Fibroblast of villous mesenchyme (primary cell): ENCODE measurements at regions not wholly inside any gene's neighbourhood (a gene's known extent, or its start where the extent isn't known, plus 50 kb on each side); places are given as distances from the start of the nearest gene placed in this dataset.

ENCODE experiments used
- DNase-seq: peaks from one replicate; pipeline ENCODE4 v3.0.0-alpha.2; 2010; ENCODE audit warnings: low read depth
- H3K4me3 ChIP-seq: 2 replicates; pipeline ENCODE4 v1.5.1; 2011; ENCODE audit warnings: low read depth, mild to moderate bottlenecking, low read length
- TF ChIP-seq, protein P1 (sequence below): IDR thresholded peaks from 2 replicates; pipeline ENCODE4 v1.5.1; 2012; ENCODE audit warnings: low read depth, mild to moderate bottlenecking, low read length; ENCODE audit not compliant: insufficient read depth

- no peak overlapping the region for H3K4me3 ChIP-seq
- DNase-seq, result no peak
- TF ChIP-seq, protein P1, sequence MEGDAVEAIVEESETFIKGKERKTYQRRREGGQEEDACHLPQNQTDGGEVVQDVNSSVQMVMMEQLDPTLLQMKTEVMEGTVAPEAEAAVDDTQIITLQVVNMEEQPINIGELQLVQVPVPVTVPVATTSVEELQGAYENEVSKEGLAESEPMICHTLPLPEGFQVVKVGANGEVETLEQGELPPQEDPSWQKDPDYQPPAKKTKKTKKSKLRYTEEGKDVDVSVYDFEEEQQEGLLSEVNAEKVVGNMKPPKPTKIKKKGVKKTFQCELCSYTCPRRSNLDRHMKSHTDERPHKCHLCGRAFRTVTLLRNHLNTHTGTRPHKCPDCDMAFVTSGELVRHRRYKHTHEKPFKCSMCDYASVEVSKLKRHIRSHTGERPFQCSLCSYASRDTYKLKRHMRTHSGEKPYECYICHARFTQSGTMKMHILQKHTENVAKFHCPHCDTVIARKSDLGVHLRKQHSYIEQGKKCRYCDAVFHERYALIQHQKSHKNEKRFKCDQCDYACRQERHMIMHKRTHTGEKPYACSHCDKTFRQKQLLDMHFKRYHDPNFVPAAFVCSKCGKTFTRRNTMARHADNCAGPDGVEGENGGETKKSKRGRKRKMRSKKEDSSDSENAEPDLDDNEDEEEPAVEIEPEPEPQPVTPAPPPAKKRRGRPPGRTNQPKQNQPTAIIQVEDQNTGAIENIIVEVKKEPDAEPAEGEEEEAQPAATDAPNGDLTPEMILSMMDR, result no peak
Observed at GRCh38 chr12:63078906-63079305, 72.1 kb downstream of the AVPR1A start.

DNA sequence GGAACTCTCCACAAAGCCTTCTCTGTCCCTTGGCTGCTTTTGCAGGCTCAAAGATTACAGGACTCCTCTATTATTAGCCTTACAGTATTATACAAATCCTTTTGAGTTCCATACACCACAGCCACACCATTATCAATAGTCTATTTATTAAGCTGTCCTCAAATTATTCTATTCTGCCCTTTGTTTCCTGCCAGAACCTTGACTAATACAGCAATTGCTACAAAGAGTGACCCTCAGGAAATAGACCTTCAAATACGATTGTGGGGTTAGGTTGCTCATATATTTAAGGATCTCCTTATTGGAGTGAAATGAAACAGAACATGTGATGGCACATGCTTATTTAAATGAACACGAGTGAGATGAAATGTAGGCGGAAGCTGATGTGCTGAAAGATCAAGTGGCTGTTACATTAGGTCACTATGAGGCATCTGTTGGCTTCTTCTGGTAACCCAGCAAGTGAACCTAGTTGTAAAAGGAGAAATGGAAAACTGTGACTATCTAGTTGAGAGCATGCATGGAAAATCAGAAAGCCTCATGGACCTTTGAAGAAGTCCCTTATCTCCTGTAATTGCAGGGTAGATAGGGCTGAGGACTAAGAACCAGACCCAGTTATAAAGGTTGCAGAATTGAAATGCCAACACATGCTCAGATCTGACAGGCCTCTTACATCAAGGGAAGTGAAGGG is 75.5 kb downstream of the AVPR1A start:
- TF ChIP-seq, protein P1, result no peak
- DNase-seq, result no peak
- no peak overlapping the region for H3K4me3 ChIP-seq

- no peak for DNase-seq
- TF ChIP-seq, protein P1, result no peak
- H3K4me3 ChIP-seq, result no peak overlapping the region
Observed at GRCh38 chr12:63070709-63071108, 80.3 kb downstream of the AVPR1A start.

DNA sequence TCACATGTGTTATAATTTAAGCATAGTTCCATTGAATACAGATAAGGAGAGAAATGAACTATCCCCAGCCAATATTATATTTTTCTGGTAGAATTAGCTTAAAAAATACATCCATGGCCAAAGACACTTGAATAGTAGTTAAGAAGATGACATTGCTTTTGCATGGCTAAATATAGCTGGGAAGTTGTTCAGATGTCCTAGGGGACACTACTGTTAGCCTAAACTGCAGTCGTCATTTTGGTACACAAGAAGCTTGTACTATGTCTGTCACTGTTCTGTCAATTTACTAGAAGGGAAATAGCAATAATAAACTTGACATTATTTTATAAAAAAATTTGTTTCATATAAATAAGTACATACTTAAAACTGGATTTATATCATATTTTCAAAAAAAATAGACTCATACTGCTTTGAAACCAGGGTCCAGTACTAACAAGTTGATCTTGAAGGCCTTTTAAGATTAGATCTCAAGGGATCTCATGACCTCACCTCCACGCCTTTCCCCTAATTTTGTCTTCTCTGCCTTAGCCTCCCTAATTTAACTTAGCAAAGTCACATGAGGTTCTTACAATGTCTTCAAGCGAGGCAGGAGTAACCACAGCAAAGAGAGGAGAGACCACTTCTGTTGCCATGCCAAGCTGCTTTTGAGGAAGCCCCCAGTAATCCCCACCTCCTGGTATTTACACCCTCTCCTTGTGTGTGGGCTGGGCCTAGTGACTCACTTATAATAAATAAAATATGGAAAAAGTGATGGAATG is 81.0 kb downstream of the AVPR1A start:
- TF ChIP-seq, protein P1, result no peak
- no peak for DNase-seq
- H3K4me3 ChIP-seq, result no peak overlapping the region

DNA sequence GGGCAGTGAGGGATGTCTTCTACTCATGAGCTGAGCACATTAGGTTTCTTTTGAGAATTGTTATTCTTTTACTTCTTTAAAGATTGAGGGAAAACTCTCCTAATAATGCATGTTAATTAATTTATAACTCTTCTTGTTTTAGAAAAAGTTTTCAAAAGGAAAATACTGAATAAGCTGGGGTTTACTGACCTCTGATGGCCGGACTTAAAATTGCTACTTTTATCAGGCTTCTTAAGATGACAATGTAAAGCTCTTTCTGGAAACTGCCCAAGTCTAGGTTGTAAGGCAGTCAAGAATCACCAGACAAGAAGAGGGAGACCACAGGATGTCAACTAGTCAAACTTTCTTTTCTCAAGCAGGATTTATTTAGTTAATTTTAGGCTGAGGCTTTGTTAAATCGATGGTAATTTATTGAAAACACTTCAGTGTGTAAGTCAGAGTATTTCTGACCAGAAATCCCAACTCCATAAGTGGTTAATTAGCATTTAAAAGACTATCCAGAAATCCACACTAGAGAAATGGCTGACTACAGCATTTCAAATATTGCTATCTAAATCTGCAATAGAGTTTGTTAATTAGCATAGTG is 82.1 kb downstream of the AVPR1A start:
- H3K4me3 ChIP-seq, result no peak overlapping the region
- DNase-seq, result peak; percentile 64
- TF ChIP-seq, protein P1, result peak; percentile 45

DNA sequence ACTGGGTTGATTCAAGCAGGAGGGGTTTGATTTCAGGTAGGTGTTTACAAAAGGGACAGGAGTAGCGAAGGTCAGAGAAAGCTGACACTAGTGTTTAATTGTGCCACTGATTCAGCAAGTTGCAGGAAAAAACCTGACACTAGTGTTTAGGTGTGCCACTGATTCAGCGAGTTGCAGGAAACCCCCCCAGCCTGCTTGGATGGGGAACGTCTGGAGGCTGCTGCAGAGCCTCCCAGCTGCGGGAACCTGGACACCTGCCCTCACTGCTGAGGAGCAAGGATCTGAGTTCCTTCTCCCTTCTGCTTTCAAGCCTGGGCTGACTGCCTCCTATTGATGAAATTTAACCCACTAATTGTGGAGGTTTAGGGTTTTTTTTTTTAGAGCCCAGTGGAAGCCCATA is 84.2 kb downstream of the AVPR1A start:
- TF ChIP-seq, protein P1, result no peak
- no peak overlapping the region for H3K4me3 ChIP-seq
- DNase-seq, result no peak
